Smooth muscle cell (in vitro differentiated cells): ENCODE measurements at regions not wholly inside any gene's neighbourhood (a gene's known extent, or its start where the extent isn't known, plus 50 kb on each side); places are given as distances from the start of the nearest gene placed in this dataset.

ENCODE experiments used
- DNase-seq: peaks from one replicate; lab custom pipeline; 2025; ENCODE audit not compliant: unreplicated experiment; lab: John Stamatoyannopoulos, UW
- H2AFZ ChIP-seq: fragments of 200-600 bp; sonication (generic); 2 replicates; pipeline ENCODE4 v1.6.0; 2016; ENCODE audit warnings: antibody characterized with exemption, low read depth, mild to moderate bottlenecking
- H3F3A ChIP-seq: fragments of 200-600 bp; sonication (generic); 2 replicates; pipeline ENCODE4 v1.6.0; 2017; ENCODE audit warnings: antibody characterized with exemption, low read depth
- H3K27ac ChIP-seq: fragments of 200-600 bp; sonication (generic); 2 replicates; pipeline ENCODE4 v1.5.1; 2016; ENCODE audit warnings: low read depth, mild to moderate bottlenecking
- H3K27me3 ChIP-seq: fragments of 200-600 bp; sonication (generic); 2 replicates; pipeline ENCODE4 v1.6.1; 2016; ENCODE audit warnings: low read depth, mild to moderate bottlenecking
- H3K36me3 ChIP-seq: fragments of 200-600 bp; sonication (generic); 2 replicates; pipeline ENCODE4 v1.5.1; 2016; ENCODE audit warnings: low read depth
- H3K4me1 ChIP-seq: fragments of 200-600 bp; sonication (generic); 2 replicates; pipeline ENCODE4 v1.5.1; 2016; ENCODE audit warnings: low read depth
- H3K4me2 ChIP-seq: fragments of 200-600 bp; sonication (generic); 2 replicates; pipeline ENCODE4 v1.6.0; 2016; ENCODE audit warnings: mild to moderate bottlenecking
- H3K4me3 ChIP-seq: fragments of 200-600 bp; sonication (generic); 2 replicates; pipeline ENCODE4 v1.5.1; 2016; ENCODE audit warnings: mild to moderate bottlenecking
- H3K79me2 ChIP-seq: fragments of 200-600 bp; sonication (generic); 2 replicates; pipeline ENCODE4 v1.6.0; 2016; ENCODE audit warnings: low read depth, mild to moderate bottlenecking
- H3K9ac ChIP-seq: fragments of 200-600 bp; sonication (generic); 2 replicates; pipeline ENCODE4 v1.6.0; 2016; ENCODE audit warnings: low read depth
- H3K9me3 ChIP-seq: fragments of 200-600 bp; sonication (generic); replicated peaks from 2 replicates; pipeline ENCODE4 v1.5.1; 2016; ENCODE audit warnings: low read depth
- H4K20me1 ChIP-seq: fragments of 200-600 bp; sonication (generic); 2 replicates; pipeline ENCODE4 v1.6.0; 2016; ENCODE audit warnings: low read depth
- CTCF ChIP-seq: fragments of 200-600 bp; sonication (generic); IDR thresholded peaks from 2 replicates; pipeline ENCODE4 v1.5.1; 2017; ENCODE audit warnings: borderline replicate concordance, mild to moderate bottlenecking, antibody characterized with exemption; ENCODE audit not compliant: insufficient read depth, poor library complexity, severe bottlenecking
- WGBS: methylation state at CpG from one replicate; pipeline ENCODE4 v1.1.7; 2016; ENCODE audit warnings: low lambda C conversion rate; 5-methylcytosine and 5-hydroxymethylcytosine counted together

- no peak overlapping the region for H2AFZ ChIP-seq
- H3K4me3 ChIP-seq: no peak overlapping the region
- H3K4me2 ChIP-seq: no peak overlapping the region
- H3F3A ChIP-seq: no peaks in the 10 kb centered on the region
- 75% methylated on average over 3 of the region's 3 CpGs for WGBS
- no peaks in the 10 kb centered on the region for H3K27me3 ChIP-seq
- no peak overlapping the region for H3K27ac ChIP-seq
- H3K79me2 ChIP-seq: no peaks in the 10 kb centered on the region
- no peaks in the 10 kb centered on the region for H4K20me1 ChIP-seq
- H3K4me1 ChIP-seq: no peaks in the 10 kb centered on the region
- no peak for TF ChIP-seq CTCF
- H3K36me3 ChIP-seq: no peaks in the 10 kb centered on the region
- H3K9me3 ChIP-seq: no peaks in the 10 kb centered on the region
- H3K9ac ChIP-seq: no peak overlapping the region
- no peak for DNase-seq
Observed at GRCh38 chr4:66307641-66308438, 637.6 kb upstream of the EPHA5 start.

DNA sequence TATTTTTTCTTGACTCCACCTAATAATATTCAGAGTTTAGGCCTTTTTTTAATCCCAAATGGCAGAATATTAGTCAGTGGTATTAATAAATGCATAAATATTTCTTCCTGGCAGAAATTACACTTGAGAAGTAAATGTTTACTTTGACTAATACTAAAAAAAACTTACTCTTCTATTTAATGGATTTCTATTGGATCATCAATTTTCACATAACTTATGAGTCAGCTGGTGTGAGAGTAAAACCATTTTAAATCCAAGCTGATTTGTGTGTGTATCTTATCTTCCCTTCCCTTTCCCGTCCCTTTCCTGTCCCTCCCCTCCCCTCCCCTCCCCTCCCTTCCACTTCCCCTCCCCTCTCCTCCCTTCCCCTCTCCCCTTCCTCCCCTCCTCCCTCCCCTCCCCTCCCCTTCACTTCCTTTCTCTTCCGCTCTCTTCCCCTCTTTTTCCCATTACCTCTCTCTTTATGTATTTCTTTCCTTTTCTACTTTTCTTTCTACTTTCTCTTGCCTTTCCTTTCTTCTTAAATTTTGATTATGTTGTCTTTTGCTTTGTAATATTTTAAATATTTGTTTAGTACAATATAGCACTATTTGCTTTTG lies 630.1 kb upstream of the EPHA5 start:
- no peak overlapping the region for H3K4me3 ChIP-seq
- no peak for TF ChIP-seq CTCF
- H3K4me2 ChIP-seq: no peak overlapping the region
- H4K20me1 ChIP-seq: no peaks in the 10 kb centered on the region
- H3F3A ChIP-seq: no peaks in the 10 kb centered on the region
- no peaks in the 10 kb centered on the region for H3K36me3 ChIP-seq
- no peaks in the 10 kb centered on the region for H3K27me3 ChIP-seq
- H3K9ac ChIP-seq: no peak overlapping the region
- no peaks in the 10 kb centered on the region for H3K9me3 ChIP-seq
- DNase-seq: no peak
- no peaks in the 10 kb centered on the region for H3K79me2 ChIP-seq
- 0% methylated on average over 1 of the region's 2 CpGs for WGBS
- H3K27ac ChIP-seq: no peak overlapping the region
- H3K4me1 ChIP-seq: no peaks in the 10 kb centered on the region
- H2AFZ ChIP-seq: no peak overlapping the region

GRCh38 chr4:66298569-66298968 lies 628.3 kb upstream of the EPHA5 start:
- Histone ChIP-seq H3K4me1 (no peaks in the 10 kb centered on the region), H4K20me1 (no peaks in the 10 kb centered on the region), H3K27ac (no peak overlapping the region), H3K36me3 (no peaks in the 10 kb centered on the region), H3K9ac (no peak overlapping the region), H3F3A (no peaks in the 10 kb centered on the region), H3K79me2 (no peaks in the 10 kb centered on the region), H2AFZ (no peak overlapping the region), H3K4me2 (no peak overlapping the region), H3K27me3 (no peaks in the 10 kb centered on the region), H3K9me3 (no peaks in the 10 kb centered on the region), H3K4me3 (no peak overlapping the region)
- 90% methylated on average over 1 of the region's 1 CpG for WGBS
- DNase-seq: no peak
- TF ChIP-seq CTCF: no peak
